Activated CD8-positive, alpha-beta memory T cell treated with anti-CD3 and anti-CD28 coated beads, Interleukin-2, amount 10 ng/mL, durations not matched to agents 7 days and 5 days (primary cell): ENCODE measurements at regions not wholly inside any gene's neighbourhood (a gene's known extent, or its start where the extent isn't known, plus 50 kb on each side); places are given as distances from the start of the nearest gene placed in this dataset.

Experiments used
- ATAC-seq: fragments of 150-1000 bp; cut with Tn5 transposase; one replicate; pipeline ENCODE4 v1.10.0; 2021; ENCODE audit warnings: moderate library complexity
- CTCF ChIA-PET: fragments of 350-600 bp; sonication (Branson Sonifier 250); formaldehyde crosslinking; loops from one replicate; lab custom pipeline; 2021; ENCODE audit warnings: antibody characterized with exemption; lab: Charles Lee
- DNase-seq: peaks from one replicate; pipeline ENCODE4 v3.0.0-alpha.2; 2020
- H3K27ac Mint-ChIP-seq: one replicate; pipeline ENCODE4 v1.8.0; 2021; ENCODE audit warnings: mild to moderate bottlenecking, mixed read lengths
- H3K27me3 Mint-ChIP-seq: one replicate; pipeline ENCODE4 v1.8.0; 2021; ENCODE audit warnings: mixed read lengths
- H3K36me3 Mint-ChIP-seq: one replicate; pipeline ENCODE4 v1.8.0; 2021; ENCODE audit warnings: mild to moderate bottlenecking, mixed read lengths
- H3K4me1 Mint-ChIP-seq: one replicate; pipeline ENCODE4 v1.8.0; 2021; ENCODE audit warnings: mixed read lengths
- H3K4me3 Mint-ChIP-seq: one replicate; pipeline ENCODE4 v1.8.0; 2021; ENCODE audit warnings: mild to moderate bottlenecking, moderate library complexity, mixed read lengths
- H3K9me3 Mint-ChIP-seq: one replicate; pipeline ENCODE4 v1.8.0; 2022; ENCODE audit warnings: low read depth, mixed read lengths

GRCh38 chr12:58131986-58132755, 190.8 kb downstream of the ATP23 start:
- ATAC-seq = no peak
- CTCF ChIA-PET = no interaction called here
- Mint-ChIP-seq H3K9me3 (no peaks in the 10 kb centered on the region), H3K4me1 (no peaks in the 10 kb centered on the region), H3K36me3 (no peaks in the 10 kb centered on the region), H3K4me3 (no peak overlapping the region), H3K27ac (no peak overlapping the region), H3K27me3 (peaks cover 3% of the 10 kb centered on the region)
- DNase-seq = no peak

- H3K27ac Mint-ChIP-seq = no peak overlapping the region
- no peaks in the 10 kb centered on the region for H3K4me1 Mint-ChIP-seq
- DNase-seq (no peak), ATAC-seq (no peak)
- H3K36me3 Mint-ChIP-seq = no peaks in the 10 kb centered on the region
- no peak overlapping the region for H3K4me3 Mint-ChIP-seq
- CTCF ChIA-PET = no interaction called here
- H3K27me3 Mint-ChIP-seq = no peaks in the 10 kb centered on the region
- H3K9me3 Mint-ChIP-seq = no peaks in the 10 kb centered on the region
Measured at GRCh38 chr12:58138424-58138823, 197.1 kb downstream of the ATP23 start.

- DNase-seq (no peak), ATAC-seq (no peak)
- Mint-ChIP-seq H3K27me3 (no peaks in the 10 kb centered on the region), H3K9me3 (no peaks in the 10 kb centered on the region), H3K4me3 (no peak overlapping the region), H3K27ac (no peak overlapping the region), H3K36me3 (no peaks in the 10 kb centered on the region), H3K4me1 (no peaks in the 10 kb centered on the region)
- CTCF ChIA-PET = no interaction called here
Measured at GRCh38 chr12:58139894-58140293, 198.5 kb downstream of the ATP23 start.

GRCh38 chr12:58140395-58140794, 199.0 kb downstream of the ATP23 start:
- H3K27ac Mint-ChIP-seq = no peak overlapping the region
- ATAC-seq = no peak

GRCh38 chr12:58142991-58143390, 201.6 kb downstream of the ATP23 start:
- DNase-seq (no peak), ATAC-seq (no peak)
- H3K36me3 Mint-ChIP-seq = no peaks in the 10 kb centered on the region
- CTCF ChIA-PET = no interaction called here
- no peaks in the 10 kb centered on the region for H3K4me1 Mint-ChIP-seq
- no peak overlapping the region for H3K27ac Mint-ChIP-seq
- no peaks in the 10 kb centered on the region for H3K9me3 Mint-ChIP-seq
- no peaks in the 10 kb centered on the region for H3K27me3 Mint-ChIP-seq
- no peak overlapping the region for H3K4me3 Mint-ChIP-seq

More at GRCh38 chr12:58140395-58140794, 199.0 kb downstream of the ATP23 start:
- no peak overlapping the region for H3K4me3 Mint-ChIP-seq
- no peaks in the 10 kb centered on the region for H3K36me3 Mint-ChIP-seq
- no peaks in the 10 kb centered on the region for H3K4me1 Mint-ChIP-seq
- CTCF ChIA-PET = no interaction called here
- H3K9me3 Mint-ChIP-seq = no peaks in the 10 kb centered on the region
- DNase-seq = no peak
- no peaks in the 10 kb centered on the region for H3K27me3 Mint-ChIP-seq

GRCh38 chr12:58143498-58143995, 202.2 kb downstream of the ATP23 start:
- Mint-ChIP-seq H3K36me3 (no peaks in the 10 kb centered on the region), H3K9me3 (no peaks in the 10 kb centered on the region), H3K27me3 (no peaks in the 10 kb centered on the region), H3K4me1 (no peaks in the 10 kb centered on the region), H3K27ac (no peak overlapping the region), H3K4me3 (no peak overlapping the region)
- DNase-seq = no peak
- CTCF ChIA-PET = no interaction called here
- ATAC-seq = no peak

- CTCF ChIA-PET = no interaction called here
- no peak overlapping the region for H3K4me3 Mint-ChIP-seq
Measured at GRCh38 chr12:58148405-58148804, 207.0 kb downstream of the ATP23 start.

GRCh38 chr12:58148976-58149375, 207.6 kb downstream of the ATP23 start:
- H3K27ac Mint-ChIP-seq = no peak overlapping the region
- CTCF ChIA-PET = no interaction called here
- no peaks in the 10 kb centered on the region for H3K36me3 Mint-ChIP-seq
- H3K9me3 Mint-ChIP-seq = no peaks in the 10 kb centered on the region
- ATAC-seq (no peak), DNase-seq (no peak)
- H3K4me3 Mint-ChIP-seq = no peak overlapping the region
- H3K4me1 Mint-ChIP-seq = no peaks in the 10 kb centered on the region
- H3K27me3 Mint-ChIP-seq = no peaks in the 10 kb centered on the region

More at GRCh38 chr12:58148405-58148804, 207.0 kb downstream of the ATP23 start:
- no peaks in the 10 kb centered on the region for H3K36me3 Mint-ChIP-seq
- no peaks in the 10 kb centered on the region for H3K27me3 Mint-ChIP-seq
- DNase-seq = no peak
- H3K27ac Mint-ChIP-seq = no peak overlapping the region
- H3K9me3 Mint-ChIP-seq = no peaks in the 10 kb centered on the region
- no peaks in the 10 kb centered on the region for H3K4me1 Mint-ChIP-seq
- ATAC-seq = no peak

- no peak overlapping the region for H3K4me3 Mint-ChIP-seq
- DNase-seq (no peak), ATAC-seq (no peak)
- H3K36me3 Mint-ChIP-seq = no peaks in the 10 kb centered on the region
- no peaks in the 10 kb centered on the region for H3K9me3 Mint-ChIP-seq
- CTCF ChIA-PET = no interaction called here
- no peaks in the 10 kb centered on the region for H3K27me3 Mint-ChIP-seq
- H3K27ac Mint-ChIP-seq = no peak overlapping the region
- H3K4me1 Mint-ChIP-seq = no peaks in the 10 kb centered on the region
Measured at GRCh38 chr12:58154359-58154758, 213.0 kb downstream of the ATP23 start.

- no peak for ATAC-seq
- CTCF ChIA-PET = no interaction called here
- peaks cover 2% of the 10 kb centered on the region for H3K27me3 Mint-ChIP-seq
- no peaks in the 10 kb centered on the region for H3K9me3 Mint-ChIP-seq
- no peak overlapping the region for H3K27ac Mint-ChIP-seq
- H3K4me3 Mint-ChIP-seq = no peak overlapping the region
- no peak for DNase-seq
- H3K4me1 Mint-ChIP-seq = no peaks in the 10 kb centered on the region
- no peaks in the 10 kb centered on the region for H3K36me3 Mint-ChIP-seq
Measured at GRCh38 chr12:58156697-58157096, 215.3 kb downstream of the ATP23 start.

GRCh38 chr12:58159941-58160340, 218.6 kb downstream of the ATP23 start:
- Mint-ChIP-seq H3K36me3 (no peaks in the 10 kb centered on the region), H3K9me3 (no peaks in the 10 kb centered on the region), H3K4me3 (no peak overlapping the region), H3K27me3 (peaks cover 2% of the 10 kb centered on the region), H3K4me1 (no peaks in the 10 kb centered on the region), H3K27ac (no peak overlapping the region)
- CTCF ChIA-PET = no interaction called here
- ATAC-seq = no peak
- DNase-seq = no peak

- Mint-ChIP-seq H3K9me3 (no peaks in the 10 kb centered on the region), H3K4me3 (no peak overlapping the region), H3K27ac (no peak overlapping the region), H3K27me3 (peaks cover 2% of the 10 kb centered on the region), H3K36me3 (no peaks in the 10 kb centered on the region), H3K4me1 (no peaks in the 10 kb centered on the region)
- DNase-seq (no peak), ATAC-seq (no peak)
- CTCF ChIA-PET = no interaction called here
Measured at GRCh38 chr12:58161773-58162172, 220.4 kb downstream of the ATP23 start.

- no peak overlapping the region for H3K27ac Mint-ChIP-seq
- peaks cover 2% of the 10 kb centered on the region for H3K27me3 Mint-ChIP-seq
- no peak for DNase-seq
- no peak overlapping the region for H3K4me3 Mint-ChIP-seq
- ATAC-seq = no peak
- H3K4me1 Mint-ChIP-seq = no peaks in the 10 kb centered on the region
- CTCF ChIA-PET = no interaction called here
- no peaks in the 10 kb centered on the region for H3K36me3 Mint-ChIP-seq
- H3K9me3 Mint-ChIP-seq = no peaks in the 10 kb centered on the region
Measured at GRCh38 chr12:58163021-58163420, 221.7 kb downstream of the ATP23 start.

- Mint-ChIP-seq H3K9me3 (no peaks in the 10 kb centered on the region), H3K27ac (no peak overlapping the region), H3K36me3 (no peaks in the 10 kb centered on the region), H3K4me1 (no peaks in the 10 kb centered on the region), H3K27me3 (no peaks in the 10 kb centered on the region), H3K4me3 (no peak overlapping the region)
- CTCF ChIA-PET = no interaction called here
- no peak for ATAC-seq
- DNase-seq = no peak
Measured at GRCh38 chr12:58166643-58167042, 225.3 kb downstream of the ATP23 start.
